ENCODE measurements at regions not wholly inside any gene's neighbourhood (a gene's known extent, or its start where the extent isn't known, plus 50 kb on each side); places are given as distances from the start of the nearest gene placed in this dataset.

DNA sequence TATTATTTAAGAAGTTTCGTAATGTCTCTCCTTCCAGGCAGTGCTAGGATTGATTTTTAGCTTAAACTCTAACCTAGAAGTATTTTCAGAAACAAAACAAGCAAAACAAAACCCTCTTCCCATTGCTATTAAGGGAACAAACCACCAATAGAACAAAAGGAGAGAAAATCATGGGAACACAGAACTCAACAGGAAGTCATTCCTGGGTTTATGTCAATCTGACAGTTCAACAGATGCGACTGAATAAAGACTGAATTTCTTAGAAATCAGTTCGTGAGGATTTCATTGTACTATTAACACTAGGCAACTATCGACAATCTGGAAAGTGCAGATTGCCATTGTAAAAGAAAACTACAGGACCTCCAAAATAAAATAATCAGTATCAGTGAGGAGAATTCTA, 229.1 kb upstream of the SMIM31 start:
- TF ChIP-seq, protein P1, sequence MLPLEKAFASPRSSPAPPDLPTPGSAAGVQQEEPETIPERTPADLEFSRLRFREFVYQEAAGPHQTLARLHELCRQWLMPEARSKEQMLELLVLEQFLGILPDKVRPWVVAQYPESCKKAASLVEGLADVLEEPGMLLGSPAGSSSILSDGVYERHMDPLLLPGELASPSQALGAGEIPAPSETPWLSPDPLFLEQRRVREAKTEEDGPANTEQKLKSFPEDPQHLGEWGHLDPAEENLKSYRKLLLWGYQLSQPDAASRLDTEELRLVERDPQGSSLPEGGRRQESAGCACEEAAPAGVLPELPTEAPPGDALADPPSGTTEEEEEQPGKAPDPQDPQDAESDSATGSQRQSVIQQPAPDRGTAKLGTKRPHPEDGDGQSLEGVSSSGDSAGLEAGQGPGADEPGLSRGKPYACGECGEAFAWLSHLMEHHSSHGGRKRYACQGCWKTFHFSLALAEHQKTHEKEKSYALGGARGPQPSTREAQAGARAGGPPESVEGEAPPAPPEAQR (tag by site-specific recombination; IDR thresholded peaks at IDR 0.05), result no peak
- no peak for TF ChIP-seq PRDM1 (tag by site-specific recombination; IDR thresholded peaks at IDR 0.05)
- TF ChIP-seq, protein P2, sequence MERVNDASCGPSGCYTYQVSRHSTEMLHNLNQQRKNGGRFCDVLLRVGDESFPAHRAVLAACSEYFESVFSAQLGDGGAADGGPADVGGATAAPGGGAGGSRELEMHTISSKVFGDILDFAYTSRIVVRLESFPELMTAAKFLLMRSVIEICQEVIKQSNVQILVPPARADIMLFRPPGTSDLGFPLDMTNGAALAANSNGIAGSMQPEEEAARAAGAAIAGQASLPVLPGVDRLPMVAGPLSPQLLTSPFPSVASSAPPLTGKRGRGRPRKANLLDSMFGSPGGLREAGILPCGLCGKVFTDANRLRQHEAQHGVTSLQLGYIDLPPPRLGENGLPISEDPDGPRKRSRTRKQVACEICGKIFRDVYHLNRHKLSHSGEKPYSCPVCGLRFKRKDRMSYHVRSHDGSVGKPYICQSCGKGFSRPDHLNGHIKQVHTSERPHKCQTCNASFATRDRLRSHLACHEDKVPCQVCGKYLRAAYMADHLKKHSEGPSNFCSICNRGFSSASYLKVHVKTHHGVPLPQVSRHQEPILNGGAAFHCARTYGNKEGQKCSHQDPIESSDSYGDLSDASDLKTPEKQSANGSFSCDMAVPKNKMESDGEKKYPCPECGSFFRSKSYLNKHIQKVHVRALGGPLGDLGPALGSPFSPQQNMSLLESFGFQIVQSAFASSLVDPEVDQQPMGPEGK (tag by site-specific recombination; IDR thresholded peaks at IDR 0.05), result no peak
- TF ChIP-seq ZNF16 (tag by site-specific recombination; IDR thresholded peaks at IDR 0.05; ENCODE audit: low read depth), result no peak
- TF ChIP-seq, protein P3, sequence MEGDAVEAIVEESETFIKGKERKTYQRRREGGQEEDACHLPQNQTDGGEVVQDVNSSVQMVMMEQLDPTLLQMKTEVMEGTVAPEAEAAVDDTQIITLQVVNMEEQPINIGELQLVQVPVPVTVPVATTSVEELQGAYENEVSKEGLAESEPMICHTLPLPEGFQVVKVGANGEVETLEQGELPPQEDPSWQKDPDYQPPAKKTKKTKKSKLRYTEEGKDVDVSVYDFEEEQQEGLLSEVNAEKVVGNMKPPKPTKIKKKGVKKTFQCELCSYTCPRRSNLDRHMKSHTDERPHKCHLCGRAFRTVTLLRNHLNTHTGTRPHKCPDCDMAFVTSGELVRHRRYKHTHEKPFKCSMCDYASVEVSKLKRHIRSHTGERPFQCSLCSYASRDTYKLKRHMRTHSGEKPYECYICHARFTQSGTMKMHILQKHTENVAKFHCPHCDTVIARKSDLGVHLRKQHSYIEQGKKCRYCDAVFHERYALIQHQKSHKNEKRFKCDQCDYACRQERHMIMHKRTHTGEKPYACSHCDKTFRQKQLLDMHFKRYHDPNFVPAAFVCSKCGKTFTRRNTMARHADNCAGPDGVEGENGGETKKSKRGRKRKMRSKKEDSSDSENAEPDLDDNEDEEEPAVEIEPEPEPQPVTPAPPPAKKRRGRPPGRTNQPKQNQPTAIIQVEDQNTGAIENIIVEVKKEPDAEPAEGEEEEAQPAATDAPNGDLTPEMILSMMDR (tag by site-specific recombination; IDR thresholded peaks at IDR 0.05), result no peak
- no peak for TF ChIP-seq ZNF501 (tag by site-specific recombination; IDR thresholded peaks at IDR 0.05)
- TF ChIP-seq, protein P4, sequence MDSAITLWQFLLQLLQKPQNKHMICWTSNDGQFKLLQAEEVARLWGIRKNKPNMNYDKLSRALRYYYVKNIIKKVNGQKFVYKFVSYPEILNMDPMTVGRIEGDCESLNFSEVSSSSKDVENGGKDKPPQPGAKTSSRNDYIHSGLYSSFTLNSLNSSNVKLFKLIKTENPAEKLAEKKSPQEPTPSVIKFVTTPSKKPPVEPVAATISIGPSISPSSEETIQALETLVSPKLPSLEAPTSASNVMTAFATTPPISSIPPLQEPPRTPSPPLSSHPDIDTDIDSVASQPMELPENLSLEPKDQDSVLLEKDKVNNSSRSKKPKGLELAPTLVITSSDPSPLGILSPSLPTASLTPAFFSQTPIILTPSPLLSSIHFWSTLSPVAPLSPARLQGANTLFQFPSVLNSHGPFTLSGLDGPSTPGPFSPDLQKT (IDR thresholded peaks at IDR 0.05; ENCODE audit: borderline replicate concordance, low read depth, low read length), result no peak
- TF ChIP-seq, protein P5, sequence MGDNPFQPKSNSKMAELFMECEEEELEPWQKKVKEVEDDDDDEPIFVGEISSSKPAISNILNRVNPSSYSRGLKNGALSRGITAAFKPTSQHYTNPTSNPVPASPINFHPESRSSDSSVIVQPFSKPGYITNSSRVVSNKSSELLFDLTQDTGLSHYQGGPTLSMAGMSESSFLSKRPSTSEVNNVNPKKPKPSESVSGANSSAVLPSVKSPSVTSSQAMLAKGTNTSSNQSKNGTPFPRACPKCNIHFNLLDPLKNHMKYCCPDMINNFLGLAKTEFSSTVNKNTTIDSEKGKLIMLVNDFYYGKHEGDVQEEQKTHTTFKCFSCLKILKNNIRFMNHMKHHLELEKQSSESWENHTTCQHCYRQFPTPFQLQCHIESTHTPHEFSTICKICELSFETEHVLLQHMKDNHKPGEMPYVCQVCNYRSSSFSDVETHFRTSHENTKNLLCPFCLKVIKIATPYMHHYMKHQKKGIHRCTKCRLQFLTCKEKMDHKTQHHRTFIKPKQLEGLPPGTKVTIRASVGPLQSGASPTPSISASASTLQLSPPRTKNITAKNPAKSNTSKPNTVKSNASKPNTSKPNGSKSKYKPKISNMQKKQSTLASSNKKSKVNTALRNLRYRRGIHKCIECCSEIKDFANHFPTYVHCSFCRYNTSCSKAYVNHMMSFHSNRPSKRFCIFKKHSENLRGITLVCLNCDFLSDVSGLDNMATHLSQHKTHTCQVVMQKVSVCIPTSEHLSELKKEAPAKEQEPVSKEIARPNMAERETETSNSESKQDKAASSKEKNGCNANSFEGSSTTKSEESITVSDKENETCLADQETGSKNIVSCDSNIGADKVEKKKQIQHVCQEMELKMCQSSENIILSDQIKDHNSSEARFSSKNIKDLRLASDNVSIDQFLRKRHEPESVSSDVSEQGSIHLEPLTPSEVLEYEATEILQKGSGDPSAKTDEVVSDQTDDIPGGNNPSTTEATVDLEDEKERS (tag by site-specific recombination; IDR thresholded peaks at IDR 0.05), result no peak
- TF ChIP-seq ZNF416 (tag by site-specific recombination; IDR thresholded peaks at IDR 0.05), result no peak
